GM12864 (cell line): ENCODE measurements at regions not wholly inside any gene's neighbourhood (a gene's known extent, or its start where the extent isn't known, plus 50 kb on each side); places are given as distances from the start of the nearest gene placed in this dataset.

Experiments used
- DNase-seq: peaks from one replicate; pipeline ENCODE4 v3.0.0-alpha.2; 2011; ENCODE audit warnings: low read depth
- H3K4me3 ChIP-seq: 2 replicates; pipeline ENCODE4 v1.5.1; 2011; ENCODE audit warnings: mild to moderate bottlenecking, low read depth, low read length, control low read depth
- CTCF ChIP-seq: IDR thresholded peaks from 2 replicates; pipeline ENCODE4 v1.5.1; 2011; ENCODE audit warnings: low read depth, mild to moderate bottlenecking, moderate library complexity, low read length, control low read depth, inconsistent platforms; ENCODE audit errors: missing control alignments

GRCh38 chr20:63071541-63072181 is 64.9 kb upstream of the BHLHE23 start:
- TF ChIP-seq CTCF: no peak
- H3K4me3 ChIP-seq: no peak overlapping the region
- DNase-seq: no peak

GRCh38 chr20:63070771-63071540 is 64.2 kb upstream of the BHLHE23 start:
- no peak for DNase-seq
- H3K4me3 ChIP-seq: no peak overlapping the region
- TF ChIP-seq CTCF: no peak

- no peak overlapping the region for H3K4me3 ChIP-seq
- DNase-seq: no peak
- TF ChIP-seq CTCF: no peak
These were observed 63.5 kb upstream of the BHLHE23 start for GRCh38 chr20:63070301-63070625.

- no peak overlapping the region for H3K4me3 ChIP-seq
- DNase-seq: no peak
- no peak for TF ChIP-seq CTCF
These were observed 62.1 kb upstream of the BHLHE23 start for GRCh38 chr20:63068711-63069367.

GRCh38 chr20:63067721-63068560 is 61.2 kb upstream of the BHLHE23 start:
- no peak for TF ChIP-seq CTCF
- no peak overlapping the region for H3K4me3 ChIP-seq
- no peak for DNase-seq

GRCh38 chr20:63067266-63067635 is 60.5 kb upstream of the BHLHE23 start:
- no peak overlapping the region for H3K4me3 ChIP-seq
- no peak for TF ChIP-seq CTCF
- no peak for DNase-seq
